WTC11 (cell line): ENCODE measurements at regions not wholly inside any gene's neighbourhood (a gene's known extent, or its start where the extent isn't known, plus 50 kb on each side); places are given as distances from the start of the nearest gene placed in this dataset.

ENCODE experiments used
- ATAC-seq: fragments of 200-7000 bp; cut with Tn5 transposase; 2 replicates; pipeline ENCODE4 v1.10.0; 2021; ENCODE audit warnings: mild to moderate bottlenecking, moderate library complexity
- CTCF ChIA-PET: fragments of 300-600 bp; sonication (Branson Sonifier 250); formaldehyde crosslinking; loops from one replicate; lab custom pipeline; 2021; ENCODE audit warnings: antibody characterized with exemption; lab: Charles Lee
- POLR2A ChIA-PET: fragments of 350-600 bp; sonication (Branson Sonifier 250); formaldehyde crosslinking; loops from one replicate; lab custom pipeline; 2021; ENCODE audit warnings: antibody characterized with exemption; lab: Charles Lee
- DNase-seq: peaks from one replicate; pipeline ENCODE4 v3.0.0; 2021; ENCODE audit warnings: low spot score
- H3K27ac Mint-ChIP-seq: 2 replicates; pipeline ENCODE4 v1.8.0; 2021; ENCODE audit warnings: mixed read lengths
- H3K27me3 Mint-ChIP-seq: 2 replicates; pipeline ENCODE4 v1.8.0; 2021; ENCODE audit warnings: low read depth, mild to moderate bottlenecking, moderate library complexity, mixed read lengths
- H3K36me3 Mint-ChIP-seq: 2 replicates; pipeline ENCODE4 v1.8.0; 2021; ENCODE audit warnings: mixed read lengths
- H3K4me1 Mint-ChIP-seq: 2 replicates; pipeline ENCODE4 v1.8.0; 2022; ENCODE audit warnings: mixed read lengths
- H3K4me3 Mint-ChIP-seq: 2 replicates; pipeline ENCODE4 v1.8.0; 2021; ENCODE audit warnings: mild to moderate bottlenecking, moderate library complexity, mixed read lengths
- H3K9me3 Mint-ChIP-seq: 2 replicates; pipeline ENCODE4 v1.8.0; 2021; ENCODE audit warnings: mixed read lengths
- ATF6 ChIP-seq: sonication (generic); formaldehyde crosslinking; IDR thresholded peaks from 2 replicates; pipeline ENCODE4 v1.8.1; 2023; ENCODE audit warnings: mild to moderate bottlenecking, missing genetic modification reagents
- CDX4 ChIP-seq: fragments of 250-450 bp; sonication (Bioruptor Pico); IDR thresholded peaks from 2 replicates; pipeline ENCODE4 v1.9.0; 2021; ENCODE audit warnings: moderate library complexity, mild to moderate bottlenecking, inconsistent platforms, borderline replicate concordance
- CREB1 ChIP-seq: sonication (generic); formaldehyde crosslinking; IDR thresholded peaks from 2 replicates; pipeline ENCODE4 v1.8.0; 2023; ENCODE audit warnings: mild to moderate bottlenecking, missing genetic modification reagents
- E2F1 ChIP-seq: sonication (generic); formaldehyde crosslinking; IDR thresholded peaks from 2 replicates; pipeline ENCODE4 v1.8.0; 2022; ENCODE audit warnings: mild to moderate bottlenecking, missing genetic modification reagents
- EMX1 ChIP-seq: fragments of 250-450 bp; sonication (Bioruptor Pico); IDR thresholded peaks from 2 replicates; pipeline ENCODE4 v1.8.0; 2021; ENCODE audit warnings: mild to moderate bottlenecking
- FOXP4 ChIP-seq: sonication (generic); formaldehyde crosslinking; IDR thresholded peaks from 2 replicates; pipeline ENCODE4 v1.8.0; 2022; ENCODE audit warnings: mild to moderate bottlenecking, missing genetic modification reagents
- GABPB1 ChIP-seq: sonication (generic); formaldehyde crosslinking; IDR thresholded peaks from 2 replicates; pipeline ENCODE4 v1.8.1; 2023; ENCODE audit warnings: mild to moderate bottlenecking, missing genetic modification reagents
- GRHL2 ChIP-seq: fragments of 250-450 bp; sonication (Bioruptor Pico); IDR thresholded peaks from 2 replicates; pipeline ENCODE4 v1.8.0; 2022; ENCODE audit warnings: mild to moderate bottlenecking, moderate library complexity; ENCODE audit not compliant: insufficient replicate concordance, severe bottlenecking
- IRF2 ChIP-seq: sonication (generic); formaldehyde crosslinking; IDR thresholded peaks from 2 replicates; pipeline ENCODE4 v1.8.0; 2022; ENCODE audit warnings: low read depth, missing genetic modification reagents, borderline replicate concordance
- NR1H2 ChIP-seq: sonication (generic); formaldehyde crosslinking; IDR thresholded peaks from 2 replicates; pipeline ENCODE4 v1.9.0; 2021; ENCODE audit warnings: mild to moderate bottlenecking, moderate library complexity, missing genetic modification reagents
- PRRX2 ChIP-seq: fragments of 250-450 bp; sonication (Bioruptor Pico); IDR thresholded peaks from 2 replicates; pipeline ENCODE4 v1.8.0; 2021; ENCODE audit warnings: mild to moderate bottlenecking
- SMAD3 ChIP-seq: sonication (generic); formaldehyde crosslinking; IDR thresholded peaks from 2 replicates; pipeline ENCODE4 v1.8.0; 2022; ENCODE audit warnings: missing genetic modification reagents, mild to moderate bottlenecking, borderline replicate concordance
- TCF7 ChIP-seq: sonication (generic); formaldehyde crosslinking; IDR thresholded peaks from 2 replicates; pipeline ENCODE4 v1.8.0; 2022; ENCODE audit warnings: mild to moderate bottlenecking, low read depth, missing genetic modification reagents, moderate library complexity
- TEAD1 ChIP-seq: sonication (generic); formaldehyde crosslinking; IDR thresholded peaks from 2 replicates; pipeline ENCODE4 v1.8.0; 2022; ENCODE audit warnings: mild to moderate bottlenecking, missing genetic modification reagents
- TP53 ChIP-seq: sonication (generic); formaldehyde crosslinking; IDR thresholded peaks from 2 replicates; pipeline ENCODE4 v1.8.1; 2023; ENCODE audit warnings: mild to moderate bottlenecking, missing genetic modification reagents
- ZNF396 ChIP-seq: fragments of 250-450 bp; sonication (Bioruptor Pico); IDR thresholded peaks from 2 replicates; pipeline ENCODE4 v1.8.0; 2021; ENCODE audit warnings: mild to moderate bottlenecking, moderate library complexity, borderline replicate concordance
- ZNF512 ChIP-seq: sonication (generic); formaldehyde crosslinking; IDR thresholded peaks from 2 replicates; pipeline ENCODE4 v1.8.1; 2022; ENCODE audit warnings: missing genetic modification reagents, borderline replicate concordance

GRCh38 chr13:34410678-34411077 lies 531.4 kb upstream of the NBEA start:
- POLR2A ChIA-PET: no interaction called here

GRCh38 chr13:34411177-34411576 lies 530.9 kb upstream of the NBEA start:
- ChIA-PET POLR2A (no interaction called here), CTCF (no interaction called here)
- Mint-ChIP-seq H3K36me3 (no peaks in the 10 kb centered on the region), H3K27me3 (no peaks in the 10 kb centered on the region; the same call in 1 of the 2 replicates), H3K4me3 (no peak overlapping the region), H3K27ac (no peak overlapping the region), H3K9me3 (peaks cover 23% of the 10 kb centered on the region), H3K4me1 (no peaks in the 10 kb centered on the region)
- no peak for TF ChIP-seq SMAD3 (CRISPR knock-in tag)
- no peak for TF ChIP-seq E2F1 (CRISPR knock-in tag)
- TF ChIP-seq EMX1 (CRISPR knock-in tag): no peak
- no peak for TF ChIP-seq GRHL2 (CRISPR knock-in tag)
- TF ChIP-seq ZNF396: no peak
- TF ChIP-seq GABPB1 (CRISPR knock-in tag): no peak
- TF ChIP-seq TCF7 (CRISPR knock-in tag): no peak
- no peak for TF ChIP-seq TEAD1 (CRISPR knock-in tag)
- DNase-seq: no peak
- no peak for ATAC-seq

More at GRCh38 chr13:34410678-34411077, 531.4 kb upstream of the NBEA start:
- Mint-ChIP-seq H3K36me3 (no peaks in the 10 kb centered on the region), H3K27me3 (no peaks in the 10 kb centered on the region; the same call in 1 of the 2 replicates), H3K27ac (no peak overlapping the region), H3K4me3 (no peak overlapping the region), H3K9me3 (peaks cover 23% of the 10 kb centered on the region), H3K4me1 (no peaks in the 10 kb centered on the region)
- DNase-seq (no peak), ATAC-seq (no peak)
- TF ChIP-seq CREB1 (no peak), ZNF512 (CRISPR knock-in tag) (no peak), SMAD3 (CRISPR knock-in tag) (no peak), IRF2 (no peak), GRHL2 (CRISPR knock-in tag) (no peak), E2F1 (CRISPR knock-in tag) (no peak), TP53 (CRISPR knock-in tag) (no peak), CDX4 (no peak), FOXP4 (no peak), PRRX2 (no peak), ATF6 (no peak), NR1H2 (CRISPR knock-in tag) (no peak)
- CTCF ChIA-PET: no interaction called here
